ENCODE measurements at regions not wholly inside any gene's neighbourhood (a gene's known extent, or its start where the extent isn't known, plus 50 kb on each side); places are given as distances from the start of the nearest gene placed in this dataset.

DNA sequence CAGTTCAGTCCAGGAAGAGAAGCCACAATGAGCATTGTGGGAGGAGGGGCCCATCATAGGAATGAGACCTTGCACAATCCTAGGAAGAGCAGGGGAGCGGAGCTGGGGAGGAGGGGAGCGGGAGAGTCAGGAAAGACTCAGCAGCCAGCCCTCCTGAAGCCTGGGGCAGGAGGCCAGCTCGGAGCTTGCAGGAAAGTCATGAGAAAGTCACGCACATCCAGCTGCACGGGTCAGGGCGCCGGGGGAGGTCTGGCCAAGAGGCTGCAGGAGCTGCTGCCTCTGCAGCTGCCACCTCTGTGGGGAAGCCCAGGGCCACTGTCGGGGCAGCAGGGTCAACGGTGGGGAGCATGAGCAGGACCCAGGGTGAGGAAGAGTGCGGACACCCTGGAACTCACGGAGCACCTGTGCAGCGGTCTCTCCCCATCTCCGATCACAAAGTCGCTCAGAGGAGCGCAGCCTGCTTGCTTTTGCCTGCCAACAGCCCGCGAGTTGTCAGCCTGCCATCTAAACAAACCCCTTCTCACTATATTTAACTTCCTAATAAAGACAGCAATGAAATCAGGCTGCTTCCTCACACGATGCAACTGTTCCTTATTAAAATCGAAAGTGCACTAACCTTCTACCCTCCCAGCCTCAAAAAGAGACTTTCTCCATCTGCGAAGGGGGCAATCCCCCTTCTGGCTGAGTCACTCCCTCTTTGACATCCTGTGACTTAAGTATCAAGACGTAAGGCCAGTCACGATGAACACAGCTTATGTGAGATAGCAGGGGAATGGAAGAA is 52.9 kb upstream of the RTL6 start:
- TF ChIP-seq, protein P1, sequence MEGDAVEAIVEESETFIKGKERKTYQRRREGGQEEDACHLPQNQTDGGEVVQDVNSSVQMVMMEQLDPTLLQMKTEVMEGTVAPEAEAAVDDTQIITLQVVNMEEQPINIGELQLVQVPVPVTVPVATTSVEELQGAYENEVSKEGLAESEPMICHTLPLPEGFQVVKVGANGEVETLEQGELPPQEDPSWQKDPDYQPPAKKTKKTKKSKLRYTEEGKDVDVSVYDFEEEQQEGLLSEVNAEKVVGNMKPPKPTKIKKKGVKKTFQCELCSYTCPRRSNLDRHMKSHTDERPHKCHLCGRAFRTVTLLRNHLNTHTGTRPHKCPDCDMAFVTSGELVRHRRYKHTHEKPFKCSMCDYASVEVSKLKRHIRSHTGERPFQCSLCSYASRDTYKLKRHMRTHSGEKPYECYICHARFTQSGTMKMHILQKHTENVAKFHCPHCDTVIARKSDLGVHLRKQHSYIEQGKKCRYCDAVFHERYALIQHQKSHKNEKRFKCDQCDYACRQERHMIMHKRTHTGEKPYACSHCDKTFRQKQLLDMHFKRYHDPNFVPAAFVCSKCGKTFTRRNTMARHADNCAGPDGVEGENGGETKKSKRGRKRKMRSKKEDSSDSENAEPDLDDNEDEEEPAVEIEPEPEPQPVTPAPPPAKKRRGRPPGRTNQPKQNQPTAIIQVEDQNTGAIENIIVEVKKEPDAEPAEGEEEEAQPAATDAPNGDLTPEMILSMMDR (conservative IDR thresholded peaks at IDR 0.05; ENCODE audit: low read depth, low read length) = no peak
- TF ChIP-seq EZH2 (IDR thresholded peaks at IDR 0.05; ENCODE audit: borderline replicate concordance, low read depth, low read length, poor library complexity, severe bottlenecking) = no peak

Measured in A673 (cell line).